ENCODE measurements at regions not wholly inside any gene's neighbourhood (a gene's known extent, or its start where the extent isn't known, plus 50 kb on each side); places are given as distances from the start of the nearest gene placed in this dataset.

DNA sequence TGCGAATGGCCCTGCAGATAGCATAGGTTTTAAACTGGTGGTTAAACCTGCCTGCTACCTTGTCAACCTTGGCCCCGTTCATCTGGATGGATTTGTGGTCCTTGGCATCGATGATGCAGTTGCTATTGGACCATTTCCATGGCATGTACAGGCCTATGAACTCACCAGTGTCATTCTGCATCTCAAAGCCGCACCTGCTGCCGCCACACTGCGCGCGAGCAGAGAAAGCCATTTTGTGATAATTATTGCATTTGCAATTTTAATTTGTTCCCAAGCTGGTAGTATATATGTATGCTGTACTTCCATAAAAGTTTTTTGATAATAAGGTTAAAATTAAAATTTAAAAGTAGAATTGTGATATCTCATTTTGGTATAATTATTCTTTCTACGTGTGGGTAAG, 94.8 kb upstream of the UXS1 start:
- TF ChIP-seq, protein P1, sequence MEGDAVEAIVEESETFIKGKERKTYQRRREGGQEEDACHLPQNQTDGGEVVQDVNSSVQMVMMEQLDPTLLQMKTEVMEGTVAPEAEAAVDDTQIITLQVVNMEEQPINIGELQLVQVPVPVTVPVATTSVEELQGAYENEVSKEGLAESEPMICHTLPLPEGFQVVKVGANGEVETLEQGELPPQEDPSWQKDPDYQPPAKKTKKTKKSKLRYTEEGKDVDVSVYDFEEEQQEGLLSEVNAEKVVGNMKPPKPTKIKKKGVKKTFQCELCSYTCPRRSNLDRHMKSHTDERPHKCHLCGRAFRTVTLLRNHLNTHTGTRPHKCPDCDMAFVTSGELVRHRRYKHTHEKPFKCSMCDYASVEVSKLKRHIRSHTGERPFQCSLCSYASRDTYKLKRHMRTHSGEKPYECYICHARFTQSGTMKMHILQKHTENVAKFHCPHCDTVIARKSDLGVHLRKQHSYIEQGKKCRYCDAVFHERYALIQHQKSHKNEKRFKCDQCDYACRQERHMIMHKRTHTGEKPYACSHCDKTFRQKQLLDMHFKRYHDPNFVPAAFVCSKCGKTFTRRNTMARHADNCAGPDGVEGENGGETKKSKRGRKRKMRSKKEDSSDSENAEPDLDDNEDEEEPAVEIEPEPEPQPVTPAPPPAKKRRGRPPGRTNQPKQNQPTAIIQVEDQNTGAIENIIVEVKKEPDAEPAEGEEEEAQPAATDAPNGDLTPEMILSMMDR (IDR thresholded peaks at IDR 0.05) = no peak
- TF ChIP-seq POLR2AphosphoS5 (IDR thresholded peaks at IDR 0.05) (no peak), POLR2A (IDR thresholded peaks at IDR 0.05) (no peak)

Measured in prostate gland (tissue), 2 donors.